ENCODE measurements at regions not wholly inside any gene's neighbourhood (a gene's known extent, or its start where the extent isn't known, plus 50 kb on each side); places are given as distances from the start of the nearest gene placed in this dataset.

- DNase-seq (ENCODE audit: low read depth): no peak
- Histone ChIP-seq H3K36me3 (ENCODE audit: control insufficient read depth, insufficient read depth, low read length) (no peaks in the 10 kb centered on the region), H3K27me3 (ENCODE audit: control insufficient read depth, insufficient read depth, low read length) (peaks cover 28% of the 10 kb centered on the region), H3K4me3 (ENCODE audit: low read depth, low read length) (no peak overlapping the region)
- TF ChIP-seq CTCF (IDR thresholded peaks at IDR 0.05; ENCODE audit: insufficient read depth, low read length, poor library complexity, severe bottlenecking): no peak
These were observed 55.2 kb upstream of the MLN start for GRCh38 chr6:33858804-33859505.

- DNase-seq (ENCODE audit: low read depth): no peak
- Histone ChIP-seq H3K27me3 (ENCODE audit: control insufficient read depth, insufficient read depth, low read length) (peaks cover 28% of the 10 kb centered on the region), H3K4me3 (ENCODE audit: low read depth, low read length) (no peak overlapping the region), H3K36me3 (ENCODE audit: control insufficient read depth, insufficient read depth, low read length) (no peaks in the 10 kb centered on the region)
- no peak for TF ChIP-seq CTCF (IDR thresholded peaks at IDR 0.05; ENCODE audit: insufficient read depth, low read length, poor library complexity, severe bottlenecking)
These were observed 54.2 kb upstream of the MLN start for GRCh38 chr6:33857932-33858475.

- no peak overlapping the region for H3K4me3 ChIP-seq (ENCODE audit: low read depth, low read length)
- peaks cover 30% of the 10 kb centered on the region for H3K27me3 ChIP-seq (ENCODE audit: control insufficient read depth, insufficient read depth, low read length)
- no peak for TF ChIP-seq CTCF (IDR thresholded peaks at IDR 0.05; ENCODE audit: insufficient read depth, low read length, poor library complexity, severe bottlenecking)
- no peaks in the 10 kb centered on the region for H3K36me3 ChIP-seq (ENCODE audit: control insufficient read depth, insufficient read depth, low read length)
- no peak for DNase-seq (ENCODE audit: low read depth)
These were observed 53.5 kb upstream of the MLN start for GRCh38 chr6:33857093-33857931.

- Histone ChIP-seq H3K4me3 (ENCODE audit: low read depth, low read length) (no peak overlapping the region), H3K36me3 (ENCODE audit: control insufficient read depth, insufficient read depth, low read length) (no peaks in the 10 kb centered on the region), H3K27me3 (ENCODE audit: control insufficient read depth, insufficient read depth, low read length) (peaks cover 31% of the 10 kb centered on the region)
- TF ChIP-seq CTCF (IDR thresholded peaks at IDR 0.05; ENCODE audit: insufficient read depth, low read length, poor library complexity, severe bottlenecking): no peak
- no peak for DNase-seq (ENCODE audit: low read depth)
These were observed 52.9 kb upstream of the MLN start for GRCh38 chr6:33856655-33857054.

GRCh38 chr6:33856031-33856590 lies 52.3 kb upstream of the MLN start:
- peaks cover 30% of the 10 kb centered on the region for H3K27me3 ChIP-seq (ENCODE audit: control insufficient read depth, insufficient read depth, low read length)
- no peak overlapping the region for H3K4me3 ChIP-seq (ENCODE audit: low read depth, low read length)
- no peak for DNase-seq (ENCODE audit: low read depth)
- H3K36me3 ChIP-seq (ENCODE audit: control insufficient read depth, insufficient read depth, low read length): no peaks in the 10 kb centered on the region
- no peak for TF ChIP-seq CTCF (IDR thresholded peaks at IDR 0.05; ENCODE audit: insufficient read depth, low read length, poor library complexity, severe bottlenecking)

All from kidney epithelial cell (primary cell).